ENCODE measurements at regions not wholly inside any gene's neighbourhood (a gene's known extent, or its start where the extent isn't known, plus 50 kb on each side); places are given as distances from the start of the nearest gene placed in this dataset. TPM values are rescaled to one million over a fixed set of nuclear protein-coding genes. Genes with fewer than 3 reads are reported as not detected.
A peak's percentile ranks its signal among the peaks of the same experiment; 100 is the strongest.

- Histone ChIP-seq H3K4me3 (no peak overlapping the region), H3K36me3 (no peaks in the 10 kb centered on the region), H3K9me3 (no peaks in the 10 kb centered on the region), H3K27ac (peak overlapping the region in 1 of 2 donors; percentile 20), H3K27me3 (no peaks in the 10 kb centered on the region), H3K4me1 (no peaks in the 10 kb centered on the region)
- TF ChIP-seq CTCF (IDR thresholded peaks at IDR 0.05): no peak
- TF ChIP-seq POLR2A (IDR thresholded peaks at IDR 0.05): no peak
- DNase-seq: no peak
- intact Hi-C loops (cut with DNase I; ENCODE audit: low total_unique reads): no loop called here
These were observed 52.1 kb upstream of the DAB2 start for GRCh38 chr5:39476843-39477220.

- Histone ChIP-seq H3K4me1 (no peaks in the 10 kb centered on the region), H3K36me3 (no peaks in the 10 kb centered on the region), H3K9me3 (no peaks in the 10 kb centered on the region), H3K27ac (peak overlapping the region; percentile 6 to 20), H3K27me3 (no peaks in the 10 kb centered on the region), H3K4me3 (no peak overlapping the region)
- DNase-seq: no peak
- intact Hi-C loops (cut with DNase I; ENCODE audit: low total_unique reads): no loop called here
- TF ChIP-seq POLR2A (IDR thresholded peaks at IDR 0.05) (no peak), CTCF (IDR thresholded peaks at IDR 0.05) (no peak)
These were observed 51.4 kb upstream of the DAB2 start for GRCh38 chr5:39475881-39476842.

GRCh38 chr5:39475159-39475571, 50.4 kb upstream of the DAB2 start:
- Histone ChIP-seq H3K9me3 (no peaks in the 10 kb centered on the region), H3K27ac (no peak overlapping the region), H3K4me3 (no peak overlapping the region), H3K27me3 (no peaks in the 10 kb centered on the region), H3K4me1 (no peaks in the 10 kb centered on the region), H3K36me3 (no peaks in the 10 kb centered on the region)
- intact Hi-C loops (cut with DNase I; ENCODE audit: low total_unique reads): no loop called here
- TF ChIP-seq CTCF (IDR thresholded peaks at IDR 0.05): no peak
- no peak for TF ChIP-seq POLR2A (IDR thresholded peaks at IDR 0.05)
- peak in 1 of 2 donors; percentile 22 for DNase-seq

Small RNA genes in the stretch of these regions (small RNA-seq; reads per million reads assigned to genes)
- gene RNU1-150P: not detected

Data from uterus (tissue), 3 donors.